NCI-H774 (cell line): ENCODE measurements at regions not wholly inside any gene's neighbourhood (a gene's known extent, or its start where the extent isn't known, plus 50 kb on each side); places are given as distances from the start of the nearest gene placed in this dataset.

ENCODE experiments used
- DNase-seq: peaks from one replicate; lab custom pipeline; 2025; lab: John Stamatoyannopoulos, UW

DNA sequence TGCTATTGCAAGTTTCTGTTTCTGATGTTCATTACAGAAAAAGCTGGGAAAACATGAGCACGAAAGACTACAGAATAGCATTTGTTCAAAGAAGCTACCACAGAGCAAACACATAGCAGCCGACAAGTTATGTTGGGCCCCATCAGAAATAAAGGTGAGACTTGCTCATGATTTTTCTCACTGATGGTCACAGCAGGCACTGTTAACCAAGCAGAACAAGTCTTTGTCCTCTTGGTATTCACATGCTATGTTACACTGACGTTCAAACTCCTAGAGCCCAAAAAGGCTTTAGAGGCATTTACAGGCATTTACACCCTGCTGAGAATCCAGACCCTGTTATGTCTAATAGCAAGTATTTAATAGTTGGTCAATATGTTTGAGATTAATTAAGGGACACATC is 235.0 kb upstream of the HNMT start:
- DNase-seq, result no peak

DNA sequence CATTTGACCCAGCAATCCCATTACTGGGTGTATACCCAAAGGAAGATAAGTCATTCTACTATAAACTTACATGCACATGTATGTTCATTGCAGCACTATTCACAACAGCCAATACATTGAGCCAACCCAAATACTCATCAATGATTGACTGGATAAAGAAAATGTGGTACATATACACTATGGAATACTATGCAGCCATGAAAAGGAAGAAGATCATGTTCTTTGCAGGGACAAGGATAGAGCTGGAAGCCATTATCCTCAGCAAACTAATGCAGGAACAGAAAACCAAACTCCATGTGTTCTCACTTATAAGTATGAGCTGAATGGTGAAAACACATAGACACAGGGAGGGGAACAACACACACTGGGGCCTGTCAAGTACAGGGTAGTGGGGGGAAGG is 226.7 kb upstream of the HNMT start:
- no peak for DNase-seq

DNA sequence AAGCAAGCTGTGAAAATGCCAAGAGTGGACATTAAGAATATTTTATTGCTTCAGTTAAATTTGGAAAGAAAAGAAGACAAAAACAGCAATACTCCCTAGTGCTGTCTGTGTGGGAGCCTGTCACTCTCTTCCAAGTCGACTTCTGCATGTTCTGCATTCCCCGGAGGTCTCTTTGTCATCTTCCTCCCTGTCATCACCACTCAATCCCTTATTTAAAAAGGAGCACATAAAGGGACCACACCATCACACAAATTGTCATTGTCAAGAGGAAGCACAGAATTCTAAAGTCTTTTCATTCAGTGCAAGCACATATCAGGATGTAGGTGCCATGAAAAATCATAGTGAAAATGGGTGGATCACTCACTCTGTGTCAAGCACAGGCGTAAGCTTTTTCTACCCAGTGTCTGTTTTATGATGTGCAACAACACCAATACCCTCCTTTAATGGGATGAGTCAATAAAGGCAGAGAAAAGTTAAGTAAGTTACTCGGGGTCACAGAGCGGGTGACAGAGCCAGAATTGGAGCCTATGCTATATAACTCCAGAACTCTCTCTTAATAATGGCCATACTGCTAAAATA is 222.4 kb upstream of the HNMT start:
- DNase-seq, result no peak

DNA sequence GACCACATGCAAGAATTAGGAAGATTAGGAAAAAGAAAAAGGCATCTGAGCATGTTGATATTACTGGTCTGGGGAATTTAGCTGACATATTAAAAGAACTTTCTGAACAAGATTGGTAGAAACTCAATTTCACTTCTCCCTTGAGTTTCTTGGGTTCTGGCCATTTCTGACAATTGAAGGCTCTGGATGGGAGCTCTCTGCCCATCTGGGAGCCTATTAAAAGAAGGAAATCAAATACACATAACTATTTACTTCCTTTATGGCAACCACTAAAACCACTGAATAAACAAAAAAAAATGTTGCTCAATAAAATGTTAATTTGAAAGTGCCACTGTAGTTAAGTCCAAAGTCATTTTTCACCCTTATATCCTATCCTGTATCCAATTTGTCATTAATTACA is 216.8 kb upstream of the HNMT start:
- no peak for DNase-seq

DNA sequence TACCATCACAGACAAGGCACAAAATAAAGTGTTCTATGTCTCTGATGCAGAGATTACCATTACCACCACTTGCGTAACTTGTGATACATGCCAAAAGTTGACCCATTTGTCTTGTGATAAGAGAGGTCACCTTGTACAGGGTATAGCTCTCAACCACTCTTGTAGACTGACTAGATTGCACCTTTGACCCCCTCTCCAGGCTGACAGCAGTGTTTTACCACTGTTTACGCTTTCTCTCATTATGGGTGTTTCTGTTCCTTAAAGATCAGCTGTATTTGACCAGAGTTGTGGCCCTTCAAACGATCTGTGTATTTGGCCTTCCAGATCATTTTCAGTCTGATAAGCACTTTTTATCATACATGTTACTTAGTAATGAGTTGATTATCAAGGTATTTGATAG is 215.7 kb upstream of the HNMT start:
- no peak for DNase-seq

DNA sequence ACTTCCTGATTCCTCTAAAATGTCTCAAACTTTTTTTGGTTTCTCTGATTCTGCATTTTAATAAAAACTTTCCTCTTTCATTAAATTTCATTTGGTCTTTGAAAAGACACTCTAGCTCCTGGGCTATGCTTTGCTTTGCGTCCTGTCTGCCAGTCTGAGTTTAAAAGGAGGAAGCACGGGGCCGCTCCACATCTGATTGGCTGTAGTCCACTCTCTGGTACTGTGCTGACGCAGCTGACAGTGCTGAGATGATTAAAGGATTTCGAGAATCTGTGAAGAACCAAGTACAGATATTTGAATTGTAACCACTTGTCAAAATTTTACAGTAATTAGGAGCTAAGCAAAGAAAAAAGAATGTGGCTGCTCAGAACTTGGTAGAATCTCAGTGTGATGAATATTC is 199.6 kb upstream of the HNMT start:
- DNase-seq, result no peak

DNA sequence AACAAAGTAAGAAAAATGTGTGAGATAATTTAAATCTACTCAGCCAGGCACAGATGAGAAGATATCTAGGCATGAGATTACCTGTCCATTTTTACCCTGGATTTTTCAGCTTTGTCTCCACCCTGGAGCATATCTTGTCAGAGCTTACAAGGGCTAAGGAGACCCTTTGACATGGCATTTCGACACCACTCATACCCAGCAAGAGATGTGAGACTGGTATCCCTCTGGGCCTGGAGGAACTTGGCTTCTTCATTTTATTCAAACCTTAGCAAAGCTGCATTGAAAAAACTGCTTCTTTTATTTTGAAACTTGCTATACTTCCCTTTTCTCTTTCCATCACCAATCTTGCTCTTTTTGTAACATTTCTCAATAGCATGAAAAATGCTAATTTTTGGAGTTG is 194.9 kb upstream of the HNMT start:
- no peak for DNase-seq

DNA sequence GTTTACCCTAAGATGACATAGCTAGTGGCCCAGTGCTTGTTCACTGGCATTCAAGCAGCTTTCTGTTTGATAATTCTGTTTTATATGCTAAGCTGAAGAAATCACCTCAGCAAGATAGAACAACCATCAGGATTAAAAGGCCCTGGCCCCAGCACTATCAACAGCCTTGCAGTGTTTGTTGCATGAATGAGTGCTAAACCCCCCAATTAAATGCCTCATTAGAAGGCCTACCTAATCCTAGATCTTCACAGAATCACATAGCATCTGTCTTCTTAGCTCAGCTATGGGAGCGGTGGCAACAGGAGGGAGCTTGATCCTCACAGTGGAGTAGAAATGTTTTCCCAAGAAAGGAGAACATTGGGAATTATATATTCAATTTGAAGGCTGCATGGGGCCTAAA is 194.1 kb upstream of the HNMT start:
- no peak for DNase-seq

DNA sequence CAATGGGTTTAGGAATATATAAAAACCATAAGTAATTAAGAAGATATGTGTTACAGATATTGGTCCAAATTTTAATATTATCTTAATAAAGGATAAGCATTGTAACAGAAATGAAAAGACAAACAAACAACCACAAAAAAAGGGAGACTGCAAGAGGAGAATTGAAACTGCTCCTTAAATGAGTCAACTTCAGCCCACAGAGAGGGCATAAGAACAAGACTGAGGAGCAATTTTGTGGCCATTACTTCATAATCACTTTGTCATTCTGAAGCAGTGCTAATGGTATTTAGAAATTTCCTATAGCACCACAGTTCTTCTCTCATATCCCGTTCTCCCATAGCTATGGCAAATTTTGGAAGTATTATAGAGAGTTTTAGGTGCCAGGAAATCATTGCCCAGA is 193.2 kb upstream of the HNMT start:
- DNase-seq, result no peak

DNA sequence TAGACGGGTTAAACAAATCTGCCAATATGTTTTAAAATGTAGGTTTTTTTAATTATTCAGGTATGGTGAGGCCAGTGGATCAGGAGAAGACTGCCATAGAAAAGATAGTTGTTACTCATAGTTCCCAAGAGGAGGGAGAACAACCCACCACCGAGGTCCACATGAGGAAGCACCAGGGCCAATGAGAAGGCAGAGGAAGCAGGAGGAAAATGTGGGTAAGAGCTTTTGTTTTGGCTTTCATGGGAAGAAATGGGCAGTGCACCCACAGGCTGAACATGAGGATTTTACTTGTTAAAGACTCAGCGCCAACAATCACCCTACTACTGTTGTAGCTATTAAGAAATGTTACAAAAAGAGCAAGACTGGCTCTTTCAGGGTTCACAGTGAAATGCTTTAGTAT is 191.8 kb upstream of the HNMT start:
- no peak for DNase-seq

DNA sequence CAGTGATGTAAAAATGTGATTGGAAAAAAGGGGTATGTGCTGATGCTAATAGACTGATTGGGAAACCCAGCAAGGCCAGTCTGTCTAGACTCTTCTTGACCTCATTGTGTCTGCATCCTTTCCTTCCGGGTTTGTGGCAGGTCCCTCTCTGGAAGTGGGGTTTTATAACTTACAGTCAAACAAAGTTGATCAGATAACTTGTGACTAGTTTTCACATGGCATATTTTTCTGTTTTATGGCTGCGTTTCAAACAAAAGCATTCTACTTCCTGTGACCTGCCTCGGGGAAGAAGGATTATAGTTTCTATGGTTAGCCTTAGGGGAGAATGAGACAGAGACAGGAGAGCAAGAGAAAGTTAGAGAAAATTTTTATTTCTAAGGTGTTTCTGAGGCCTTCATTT is 188.7 kb upstream of the HNMT start:
- DNase-seq, result no peak

DNA sequence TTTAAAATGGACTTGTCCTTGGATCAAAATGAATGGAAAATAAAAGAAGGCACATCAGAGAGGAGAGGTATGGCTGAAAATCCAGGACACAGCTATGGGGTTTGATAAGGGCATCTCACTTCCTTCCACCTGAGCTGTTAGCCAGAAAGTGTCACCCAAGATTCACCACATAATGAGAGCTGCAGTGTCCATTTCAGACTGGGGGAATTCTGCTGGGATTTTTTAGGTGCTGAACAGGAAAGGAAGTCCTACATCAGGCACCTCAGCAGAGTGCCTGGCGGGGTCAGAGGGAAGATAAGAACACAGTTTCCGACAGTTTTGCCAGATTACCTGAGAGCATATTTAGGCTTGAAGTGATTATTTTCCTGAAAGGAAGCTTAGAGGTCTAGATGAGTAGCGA is 187.6 kb upstream of the HNMT start:
- no peak for DNase-seq

DNA sequence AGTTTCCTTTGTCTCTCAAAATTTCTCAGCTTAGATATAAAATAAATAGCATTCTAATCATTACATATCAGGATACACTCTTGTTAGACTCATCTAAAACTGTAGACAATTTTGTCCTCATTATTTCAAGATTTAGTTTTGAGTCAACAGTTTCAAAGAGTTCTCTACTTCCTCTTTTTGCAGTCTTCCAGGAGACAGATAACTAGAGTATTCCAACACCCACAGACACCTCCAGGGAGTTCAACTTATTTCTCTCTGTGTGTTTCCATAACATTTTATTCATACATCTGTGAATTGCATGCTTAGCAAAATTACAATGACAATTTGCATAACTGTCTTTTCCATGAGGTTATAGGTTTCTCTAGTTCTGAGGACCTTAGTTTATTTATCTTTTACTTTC is 166.6 kb upstream of the HNMT start:
- no peak for DNase-seq

DNA sequence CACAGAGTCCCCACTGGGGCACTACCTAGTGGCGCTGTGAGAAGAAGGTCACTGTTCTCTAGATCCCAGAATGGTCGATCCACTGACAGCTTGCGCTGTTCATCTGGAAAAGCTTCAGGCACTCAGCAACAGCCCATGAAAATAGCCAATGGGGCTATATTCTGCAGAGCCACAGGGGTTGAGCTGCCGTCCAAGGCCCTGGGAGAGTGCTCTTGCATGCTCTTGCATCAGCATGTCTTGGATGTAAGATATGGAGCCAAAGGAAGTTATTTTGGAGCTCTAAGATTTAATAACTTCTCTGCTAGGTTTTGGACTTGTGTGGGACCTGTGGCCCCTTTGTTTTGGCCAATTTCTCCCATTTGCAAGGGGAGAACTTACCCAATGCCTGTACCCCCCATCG is 164.7 kb upstream of the HNMT start:
- no peak for DNase-seq

DNA sequence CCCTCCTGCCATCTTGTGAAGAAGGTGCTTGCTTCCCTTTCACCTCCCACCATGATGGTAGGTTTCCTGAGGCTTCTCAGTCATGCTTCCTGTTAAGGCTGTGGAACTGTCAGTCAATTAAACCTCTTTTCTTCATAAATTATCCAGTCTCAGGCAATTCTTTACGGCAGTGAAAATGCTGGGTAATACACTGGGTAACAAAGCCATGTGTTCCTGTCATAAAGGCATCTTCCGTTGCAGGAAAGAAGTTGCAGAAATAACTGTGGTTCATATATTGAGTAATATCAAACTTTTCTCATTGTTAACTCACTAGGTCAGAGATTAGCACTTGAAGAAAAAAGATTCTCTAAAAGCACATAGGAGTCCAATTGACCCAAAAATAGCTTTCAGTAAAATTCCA is 163.9 kb upstream of the HNMT start:
- DNase-seq, result no peak

DNA sequence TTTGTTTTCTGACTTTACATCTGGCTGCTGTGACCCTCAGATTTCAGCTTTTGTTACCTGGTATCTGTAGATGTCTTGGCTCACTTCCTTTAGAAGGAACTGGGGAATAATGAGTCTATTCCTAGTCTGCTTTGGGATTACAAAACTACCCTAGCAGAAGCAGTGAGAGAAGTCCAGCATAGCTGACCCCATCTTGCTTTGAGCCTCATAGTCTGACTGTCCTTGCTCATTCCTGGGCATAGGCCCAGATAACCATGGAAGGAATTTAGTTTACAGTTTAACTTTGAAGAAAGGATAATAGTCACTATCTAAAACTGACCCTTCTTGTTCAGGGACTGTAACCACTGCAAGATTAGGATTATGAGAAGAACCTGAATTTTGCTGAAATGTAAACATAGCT is 163.0 kb upstream of the HNMT start:
- no peak for DNase-seq

DNA sequence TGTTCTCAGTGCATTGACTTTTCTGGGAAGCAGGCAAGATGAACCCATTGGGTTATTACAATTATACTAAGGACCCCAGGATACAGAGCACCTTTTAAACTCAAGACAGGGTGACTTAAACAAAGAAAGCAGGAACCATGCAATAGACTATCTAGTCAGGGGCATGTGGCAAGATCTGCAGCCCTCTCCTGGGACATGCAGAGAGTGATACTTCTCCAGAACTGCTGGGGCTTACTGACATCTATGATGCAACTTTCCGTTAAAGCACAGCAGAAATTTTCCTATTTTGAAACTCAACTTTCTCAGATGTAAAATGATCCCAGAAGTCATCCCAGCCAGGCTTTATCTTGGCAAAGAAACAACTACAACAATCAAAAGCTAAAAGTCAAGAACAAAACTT is 162.2 kb upstream of the HNMT start:
- no peak for DNase-seq

DNA sequence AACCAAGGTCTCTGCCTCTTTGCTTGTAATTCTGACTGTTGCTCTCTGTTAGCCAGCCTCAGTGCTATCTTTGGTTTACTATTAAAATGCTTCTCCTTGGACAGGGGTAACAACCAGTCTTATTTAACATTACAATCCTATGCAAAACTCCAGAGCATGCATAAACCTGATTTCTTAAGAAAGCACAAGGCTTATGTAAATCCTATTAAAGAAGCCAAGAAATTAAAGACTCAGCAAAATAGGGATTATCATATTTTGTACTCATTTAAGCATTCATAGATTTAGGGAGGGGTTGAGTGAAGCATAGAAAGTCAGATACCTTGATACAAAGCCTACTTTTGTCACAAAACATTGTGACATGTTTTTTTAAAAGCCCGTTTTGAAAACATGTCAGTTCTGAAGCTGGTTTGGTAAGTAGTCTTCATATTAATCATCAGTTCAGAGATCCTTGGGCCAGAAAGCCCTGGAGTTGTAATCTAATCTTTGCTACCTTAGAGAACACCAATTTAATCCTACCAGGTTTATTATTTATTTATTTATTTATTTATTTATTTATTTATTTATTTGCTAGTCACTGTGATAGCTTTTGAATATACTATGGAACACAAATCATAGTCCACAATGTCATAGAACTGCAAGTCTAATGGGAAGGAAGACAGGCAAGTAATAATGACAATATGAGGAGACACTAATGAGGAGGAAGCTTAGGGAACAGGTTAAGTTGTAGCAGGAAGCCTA is 158.0 kb upstream of the HNMT start:
- no peak for DNase-seq

DNA sequence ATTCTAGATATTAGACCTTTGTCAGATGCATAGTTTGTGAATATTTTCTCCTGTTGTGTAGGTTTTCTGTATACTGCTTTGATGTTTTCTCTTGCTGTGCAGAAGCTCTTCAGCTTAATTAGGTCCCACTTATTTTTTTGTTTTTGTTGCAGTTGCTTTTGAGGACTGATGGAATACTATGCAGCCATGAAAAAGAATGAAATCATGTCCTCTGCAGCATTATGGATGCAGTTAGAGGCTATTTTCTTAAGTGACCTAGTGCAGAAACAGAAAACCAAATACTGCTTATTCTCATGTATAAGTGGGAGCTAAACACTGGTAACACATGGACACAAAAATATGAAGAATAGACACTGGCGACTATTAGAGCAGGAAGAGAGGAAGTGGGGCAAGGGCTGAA is 155.0 kb upstream of the HNMT start:
- DNase-seq, result no peak

DNA sequence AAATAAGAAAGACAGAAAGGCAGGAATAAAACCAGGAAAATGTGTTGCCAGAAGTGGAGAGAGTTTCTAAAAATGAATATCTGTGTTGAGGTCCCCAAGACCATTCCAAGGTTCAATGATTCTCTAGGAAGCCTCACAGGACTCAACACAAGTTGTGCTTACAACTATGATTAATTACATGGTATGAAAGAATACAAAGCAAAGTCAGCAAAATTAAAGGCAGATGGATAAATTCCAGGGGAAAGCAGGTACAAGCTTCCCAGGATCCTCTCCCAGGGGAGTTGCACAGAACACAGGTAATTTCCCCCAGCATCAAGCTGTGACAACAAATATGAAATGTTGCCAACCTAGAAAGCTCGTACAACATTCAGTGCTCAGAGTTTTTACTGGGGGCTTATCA is 154.4 kb upstream of the HNMT start:
- no peak for DNase-seq

DNA sequence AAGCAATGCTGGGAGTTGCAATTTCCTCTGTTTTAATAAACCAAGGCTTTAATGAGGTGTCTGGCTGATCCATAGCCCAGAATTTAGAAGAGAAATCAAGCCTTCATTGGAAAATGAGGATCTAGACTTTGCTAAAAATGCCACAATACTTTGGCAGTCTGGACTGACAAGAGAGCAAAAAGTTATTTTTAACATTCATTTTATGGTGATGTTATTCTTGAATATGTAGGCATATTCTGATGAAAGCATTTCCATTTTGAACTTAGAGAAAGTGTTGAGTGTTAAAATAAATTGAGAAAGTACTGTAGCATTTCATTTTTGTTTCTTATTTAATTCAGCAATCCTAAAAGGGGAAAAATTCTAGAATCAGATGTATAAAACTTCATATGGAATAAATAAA is 151.8 kb upstream of the HNMT start:
- no peak for DNase-seq

DNA sequence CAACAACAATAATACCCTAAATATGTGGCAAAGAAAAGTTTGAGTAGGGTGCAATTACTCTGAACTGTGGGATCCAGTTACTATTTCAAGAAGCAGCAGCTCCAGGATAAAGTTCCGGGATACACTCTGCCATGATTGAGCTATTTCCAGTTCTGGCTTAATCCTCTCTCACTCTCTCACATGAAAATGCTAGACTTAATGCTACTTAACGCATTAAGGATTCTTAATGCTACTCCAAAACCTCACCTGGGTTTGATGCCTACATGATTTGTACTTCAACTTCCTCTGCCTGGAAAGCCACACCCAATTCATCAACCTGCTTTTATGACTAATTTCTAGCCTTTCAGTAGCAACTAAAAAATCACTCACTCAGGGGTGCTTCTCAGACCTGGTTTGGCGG is 151.1 kb upstream of the HNMT start:
- no peak for DNase-seq

DNA sequence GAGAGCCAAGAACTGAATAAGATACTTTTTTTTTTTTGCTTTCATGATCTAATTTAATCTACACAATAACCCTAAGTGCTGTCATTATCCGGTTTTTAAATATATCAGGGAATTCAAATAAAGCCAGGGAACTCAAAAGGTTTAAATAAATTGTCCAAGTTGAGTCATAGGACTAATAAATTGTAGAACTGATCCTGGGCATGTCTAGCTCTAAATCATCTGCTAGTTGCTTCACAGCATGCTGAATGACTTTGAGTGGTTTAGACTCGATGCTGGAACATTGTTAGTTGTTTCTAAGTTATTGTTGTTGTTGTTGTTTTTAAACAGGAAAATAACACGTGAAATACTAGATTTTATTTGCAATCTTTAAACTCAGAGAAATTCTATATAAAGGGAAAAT is 147.2 kb upstream of the HNMT start:
- DNase-seq, result no peak

DNA sequence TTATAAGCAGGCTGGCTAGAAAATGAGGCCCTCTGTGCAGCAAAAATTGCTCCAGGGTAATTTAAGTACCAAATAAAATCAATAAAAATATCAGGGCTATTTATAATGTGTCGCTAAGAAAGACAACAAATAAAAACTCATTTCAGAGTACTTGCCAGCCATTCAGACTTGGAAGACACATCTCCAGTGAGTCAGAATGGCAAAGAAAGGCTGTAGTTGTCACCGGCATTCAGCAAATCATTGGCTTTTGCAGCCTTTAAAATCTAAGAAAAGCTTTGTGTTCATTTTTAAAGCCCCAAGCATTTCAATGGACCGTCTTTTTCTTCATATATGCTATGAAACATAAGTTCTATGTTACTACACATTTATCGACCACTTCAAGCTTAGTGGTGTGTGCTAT is 141.1 kb upstream of the HNMT start:
- no peak for DNase-seq
